ENCODE measurements at regions not wholly inside any gene's neighbourhood (a gene's known extent, or its start where the extent isn't known, plus 50 kb on each side); places are given as distances from the start of the nearest gene placed in this dataset.

DNA sequence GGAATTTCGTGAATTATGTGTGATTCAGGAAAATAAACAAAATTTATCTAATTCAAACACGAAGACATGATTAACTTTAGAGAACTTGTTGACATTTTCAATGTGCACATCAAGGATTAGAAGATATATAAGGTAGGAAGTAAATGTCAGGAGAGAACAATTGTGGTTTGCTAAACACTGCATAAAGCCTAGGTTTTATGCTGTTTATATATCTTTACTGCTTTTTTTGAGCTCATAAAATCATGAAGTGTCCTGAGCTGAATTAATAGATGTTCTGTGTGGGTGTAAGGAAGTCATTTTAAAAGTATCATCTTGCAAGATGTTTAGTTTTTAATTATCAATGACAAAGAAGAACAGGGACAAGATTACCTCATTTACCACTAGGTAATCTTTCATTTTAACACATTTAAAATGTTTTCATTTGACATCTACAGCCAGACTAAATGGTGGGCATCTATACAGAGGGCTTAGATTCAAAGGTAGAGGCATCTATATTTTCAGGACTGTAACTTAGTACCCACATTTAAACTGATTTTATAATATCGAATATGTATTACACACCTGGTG, 382.8 kb downstream of the ADAMTS20 start:
- no peak for DNase-seq

DNA sequence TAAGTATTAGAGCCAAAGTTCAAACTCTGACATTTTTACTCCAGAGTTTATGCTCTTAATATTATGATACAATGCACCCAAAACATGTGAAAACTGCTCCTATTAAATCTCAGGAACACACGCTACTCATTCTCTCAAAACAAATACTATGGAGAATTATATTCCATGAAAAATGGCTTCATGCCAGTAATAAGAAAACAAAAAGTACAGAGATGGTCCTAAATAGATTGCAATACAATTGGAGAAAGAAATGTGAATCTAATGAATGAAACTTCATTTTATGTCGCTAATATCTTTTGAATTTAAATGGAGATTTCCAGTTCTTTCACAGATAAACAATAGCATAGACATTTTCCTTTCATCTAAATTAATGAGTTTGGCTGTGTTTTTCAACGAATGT, 384.3 kb downstream of the ADAMTS20 start:
- DNase-seq: no peak

DNA sequence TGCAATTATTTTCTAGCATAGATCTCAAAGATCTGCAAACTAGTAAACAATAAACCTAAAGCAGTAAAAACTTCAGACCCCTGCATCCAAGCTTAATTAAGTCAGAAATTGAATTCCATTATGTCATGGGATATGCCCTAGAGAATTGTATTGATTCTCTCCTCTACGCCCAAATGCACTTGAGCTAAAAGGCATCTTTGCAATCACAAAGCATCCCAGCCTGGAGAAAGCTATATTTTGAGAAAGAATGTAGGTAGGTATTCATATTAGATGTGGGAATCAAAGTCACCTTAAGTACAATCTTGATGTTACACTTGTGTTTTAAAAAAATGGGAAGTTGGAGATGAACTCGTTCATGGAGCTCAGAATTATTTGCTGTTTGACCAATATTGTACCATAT, 386.7 kb downstream of the ADAMTS20 start:
- DNase-seq: no peak

DNA sequence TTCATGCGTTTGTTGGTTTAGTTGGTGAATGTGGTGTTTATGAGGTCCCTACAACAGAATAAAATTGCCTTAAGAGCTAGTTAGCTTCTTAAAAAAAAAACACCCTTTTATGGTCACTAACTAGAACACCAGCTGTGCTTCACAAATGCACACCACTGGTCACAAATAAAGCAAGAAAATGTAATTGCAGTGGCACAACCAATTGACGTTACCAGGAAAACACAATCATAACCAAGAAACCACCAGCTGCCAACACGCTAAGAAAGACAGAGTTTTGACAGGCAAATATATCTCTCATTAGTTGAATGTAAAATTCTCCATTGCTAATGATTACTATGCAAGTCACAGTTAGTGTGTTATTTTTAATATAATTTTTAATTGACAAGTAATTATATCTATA, 389.9 kb downstream of the ADAMTS20 start:
- DNase-seq: no peak

DNA sequence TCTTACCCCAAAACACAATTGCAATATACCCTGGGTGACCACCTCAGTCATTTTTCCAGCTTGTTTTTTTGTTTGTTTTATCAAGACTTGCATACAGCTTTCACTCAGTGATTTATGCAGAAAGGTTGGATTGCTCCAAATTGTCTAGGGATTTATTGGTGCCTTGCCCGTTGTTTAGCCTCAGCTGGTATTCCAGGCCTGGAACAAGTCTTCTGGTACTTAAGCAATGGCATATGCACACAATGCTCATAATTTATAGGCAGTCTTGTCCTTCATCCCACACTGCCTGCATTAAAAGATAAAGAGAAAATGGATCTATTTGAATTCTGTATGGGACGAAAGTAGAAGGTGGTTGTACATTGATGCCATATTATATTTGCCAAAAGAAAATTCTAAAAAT, 392.5 kb downstream of the ADAMTS20 start:
- DNase-seq: no peak

DNA sequence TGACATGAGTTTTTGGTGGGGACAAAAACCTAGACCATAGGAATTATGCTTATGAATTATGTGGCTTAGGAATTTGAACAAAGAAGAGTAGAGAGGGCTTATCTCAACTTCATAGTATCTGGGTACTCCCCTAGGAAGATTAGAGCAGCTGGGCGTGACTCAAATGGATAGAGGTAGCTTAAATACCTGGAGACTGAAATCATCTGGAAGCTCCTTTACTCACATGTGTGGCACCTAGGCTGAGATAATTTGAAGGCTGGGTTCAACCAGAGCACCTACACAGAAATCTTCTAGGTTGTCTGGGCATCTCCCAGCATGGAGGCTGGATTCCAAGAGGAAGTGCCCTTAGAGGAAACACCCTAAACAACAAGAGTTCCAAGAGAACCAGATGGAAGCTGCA, 393.9 kb downstream of the ADAMTS20 start:
- DNase-seq: no peak

DNA sequence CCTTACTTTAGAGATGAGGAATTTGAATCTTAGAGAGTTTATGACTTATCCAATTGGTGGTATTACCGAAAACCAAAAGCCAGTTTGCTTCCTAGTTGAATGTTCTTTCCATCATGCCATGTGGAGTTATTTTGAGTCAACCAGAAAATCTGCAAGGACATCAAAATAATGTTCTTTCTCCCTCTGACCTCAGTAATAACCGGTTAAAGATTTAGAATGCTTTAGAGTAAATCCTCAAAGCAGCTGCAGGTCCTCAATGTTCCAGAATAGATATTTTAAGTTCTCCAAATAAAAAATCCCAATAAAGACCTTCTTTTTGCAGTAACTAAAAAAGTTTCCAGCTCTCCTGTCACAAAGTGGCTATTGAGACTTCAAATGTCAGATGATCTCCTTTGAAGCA, 396.6 kb downstream of the ADAMTS20 start:
- no peak for DNase-seq

DNA sequence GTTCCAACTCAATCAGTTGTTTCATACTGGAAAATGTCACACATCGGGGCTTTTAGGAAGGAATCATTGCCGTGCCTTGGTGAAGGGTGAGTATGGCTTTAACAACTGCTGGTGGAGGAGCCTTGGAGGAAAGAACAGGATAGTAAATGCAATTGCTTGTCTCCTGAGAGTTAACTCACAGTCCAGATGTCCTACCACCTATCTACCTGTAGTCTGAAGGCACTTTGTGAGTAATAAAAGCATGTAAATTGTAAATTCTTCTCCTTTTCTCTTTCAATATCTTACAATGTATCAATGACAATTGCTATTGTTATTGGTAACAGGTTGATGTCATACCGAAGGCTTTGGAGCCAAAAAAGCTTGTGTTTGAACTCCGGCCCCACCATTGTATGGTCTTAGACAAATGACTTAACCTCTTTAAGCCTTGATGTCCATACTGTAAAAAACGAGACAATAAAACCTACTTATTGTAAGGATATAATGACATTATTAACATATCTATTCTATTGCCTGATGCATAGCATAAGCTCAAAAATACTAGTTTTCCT, 397.4 kb downstream of the ADAMTS20 start:
- no peak for DNase-seq

DNA sequence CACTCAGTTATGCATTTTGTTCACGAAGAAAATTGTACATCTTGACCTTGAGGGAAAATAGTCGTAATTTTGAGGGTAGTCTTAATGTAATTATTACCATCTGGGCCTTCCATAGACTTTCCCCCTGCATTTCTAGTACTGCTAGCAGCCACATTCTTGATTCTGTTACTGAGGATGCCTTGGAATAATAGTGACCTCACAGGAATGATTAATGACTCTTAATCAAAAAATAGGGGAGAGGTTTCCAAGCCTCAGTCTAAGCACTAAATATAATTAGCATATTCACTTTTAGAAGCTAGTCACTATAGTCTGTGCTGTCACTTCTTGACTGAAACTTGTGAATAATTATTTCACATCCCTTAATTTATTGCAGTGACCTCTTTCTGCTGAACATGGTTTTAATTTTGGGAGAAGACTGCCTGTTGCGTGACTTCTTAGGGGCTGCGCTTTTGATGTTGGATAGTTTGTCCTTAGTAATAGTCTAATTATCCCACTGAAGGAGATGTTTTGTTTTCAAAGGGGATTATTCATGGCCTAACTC, 400.5 kb downstream of the ADAMTS20 start:
- DNase-seq: no peak

DNA sequence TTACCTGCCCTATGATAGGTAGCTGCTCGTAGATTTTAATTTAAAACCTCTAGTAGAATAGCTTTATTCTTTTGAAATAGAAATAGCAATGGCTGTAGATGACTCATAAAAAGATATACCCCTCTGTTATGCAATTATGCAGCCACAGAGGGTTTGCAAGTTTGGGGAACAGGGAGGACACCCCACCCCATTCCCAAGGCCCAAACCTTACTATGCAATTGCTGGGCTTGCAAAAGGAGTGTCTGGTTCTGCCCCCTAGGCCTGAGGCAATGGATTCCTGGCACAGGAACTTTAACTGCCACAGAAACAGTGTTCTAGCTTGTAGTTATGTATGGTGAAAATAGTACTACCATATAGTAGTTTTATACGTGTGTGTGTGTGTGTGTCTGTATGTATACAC, 403.3 kb downstream of the ADAMTS20 start:
- DNase-seq: no peak

DNA sequence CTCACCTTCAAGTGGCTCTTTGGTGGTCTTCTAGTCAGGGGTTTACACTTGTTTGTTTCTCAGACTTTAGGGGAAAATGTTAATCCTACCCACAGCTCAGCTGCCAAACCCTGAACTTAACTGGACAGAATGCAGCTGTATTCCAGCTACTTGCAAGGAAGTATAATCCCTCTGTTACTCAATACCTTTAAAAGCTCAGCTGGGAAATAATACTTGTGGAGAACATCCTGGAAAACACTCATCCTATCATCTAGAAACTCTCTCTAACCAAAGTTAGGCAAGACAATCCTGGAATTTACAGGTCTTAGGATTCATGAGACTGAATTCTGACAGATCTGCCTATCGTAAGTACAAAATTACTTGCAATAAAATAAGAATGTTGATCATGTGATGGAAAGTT, 404.1 kb downstream of the ADAMTS20 start:
- DNase-seq: no peak

DNA sequence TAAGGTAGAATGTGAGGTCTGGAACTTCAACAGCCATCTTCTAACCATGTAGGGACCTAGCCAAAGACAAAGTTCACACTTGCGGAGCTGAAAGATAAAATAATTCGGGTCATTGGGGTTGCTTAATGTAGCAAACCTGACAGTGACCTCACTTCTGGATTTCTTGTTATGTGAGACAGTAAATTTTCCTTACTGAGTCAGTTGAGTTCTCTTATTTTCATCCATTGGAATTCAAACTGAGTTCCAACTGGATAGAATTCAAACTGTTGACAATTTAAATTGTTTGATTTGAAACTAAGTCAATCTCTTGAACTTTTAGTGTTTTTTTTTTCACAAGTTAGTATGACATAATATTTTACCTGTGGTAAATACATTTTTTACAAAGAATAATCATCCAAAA, 406.5 kb downstream of the ADAMTS20 start:
- no peak for DNase-seq

DNA sequence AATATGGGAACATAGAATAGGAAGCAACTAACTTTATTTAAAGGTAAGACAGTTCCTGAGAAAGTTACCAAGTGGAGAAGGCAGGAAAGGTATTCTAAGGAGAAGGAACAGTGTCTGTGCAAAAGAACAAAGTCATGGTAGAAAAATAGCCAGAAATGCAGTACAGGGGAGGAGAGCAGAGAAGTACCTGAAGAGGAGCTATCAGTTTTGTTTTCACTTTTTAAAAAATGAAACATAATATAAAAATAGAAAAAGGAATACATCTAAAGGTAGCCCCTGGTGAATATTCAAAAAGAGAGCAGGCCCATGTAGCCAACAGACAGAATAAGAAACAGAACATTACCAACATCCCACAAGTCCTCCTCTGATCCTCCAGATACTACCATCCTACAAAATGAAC, 408.7 kb downstream of the ADAMTS20 start:
- no peak for DNase-seq

DNA sequence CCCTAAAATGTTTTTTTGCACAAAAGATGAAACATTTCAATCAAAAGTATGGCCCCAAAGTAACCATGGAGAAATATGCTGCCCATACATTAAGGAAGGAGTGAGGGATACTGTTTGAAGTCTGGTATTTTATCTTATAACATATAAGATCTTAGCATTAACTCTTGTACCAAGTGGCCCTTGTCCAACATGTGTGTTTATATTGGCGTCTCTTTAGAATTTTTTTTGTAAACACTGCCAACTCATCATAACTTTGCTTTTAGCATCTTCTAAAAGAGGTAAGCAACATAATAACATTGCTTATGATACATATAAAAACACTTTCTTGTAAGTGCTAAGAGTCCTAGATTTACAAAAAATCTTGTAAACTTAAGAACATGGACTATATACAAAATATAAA, 419.7 kb downstream of the ADAMTS20 start:
- no peak for DNase-seq

DNA sequence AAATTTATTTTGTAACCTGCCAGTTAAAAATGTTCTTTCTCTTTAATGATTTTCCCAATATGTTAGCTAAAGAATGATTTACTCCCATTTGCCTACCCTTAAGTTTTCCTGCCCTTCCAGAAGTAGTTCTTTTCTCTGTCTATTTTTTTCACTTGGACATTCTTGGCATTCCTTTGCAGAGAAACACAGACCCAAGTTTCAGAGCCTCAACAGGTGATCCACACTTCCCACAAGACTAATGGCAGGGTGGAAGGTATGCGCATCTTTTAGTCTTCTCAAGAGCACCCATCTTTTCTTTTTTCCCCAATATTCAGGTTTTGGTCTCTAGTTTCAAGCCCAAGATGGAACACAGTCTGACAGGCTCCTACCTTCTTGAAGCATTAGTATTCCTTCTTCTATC, 420.7 kb downstream of the ADAMTS20 start:
- no peak for DNase-seq

DNA sequence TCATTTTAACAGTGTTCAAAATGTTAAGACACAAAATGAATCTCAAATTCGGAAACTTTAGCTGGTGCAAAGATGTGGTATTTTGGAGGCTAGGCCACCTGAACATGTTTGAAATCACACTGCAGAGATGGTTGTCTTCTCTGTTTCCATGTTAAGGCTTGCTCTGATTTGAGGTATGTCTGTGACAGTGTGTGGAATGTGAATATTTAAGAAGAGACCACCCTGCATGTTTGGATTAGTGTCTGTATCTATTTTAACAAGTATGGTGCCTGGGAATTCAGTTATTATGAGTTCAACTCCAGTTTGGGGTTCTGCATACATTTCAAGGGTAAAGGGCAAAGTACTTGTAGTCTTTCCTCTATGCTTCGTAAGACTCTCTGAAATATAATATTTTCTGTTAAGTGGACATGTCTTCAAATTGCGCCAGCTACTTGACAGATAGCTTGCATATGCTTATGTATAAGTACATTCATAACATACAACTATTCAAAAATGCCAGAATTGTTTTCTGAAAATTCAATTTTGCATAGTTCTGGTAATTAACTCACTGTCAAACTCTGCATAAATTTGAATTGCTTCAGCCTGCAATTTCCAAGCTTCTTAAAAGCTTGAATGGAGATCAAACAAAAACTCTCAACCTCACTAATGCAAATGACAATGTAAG, 424.0 kb downstream of the ADAMTS20 start:
- no peak for DNase-seq

DNA sequence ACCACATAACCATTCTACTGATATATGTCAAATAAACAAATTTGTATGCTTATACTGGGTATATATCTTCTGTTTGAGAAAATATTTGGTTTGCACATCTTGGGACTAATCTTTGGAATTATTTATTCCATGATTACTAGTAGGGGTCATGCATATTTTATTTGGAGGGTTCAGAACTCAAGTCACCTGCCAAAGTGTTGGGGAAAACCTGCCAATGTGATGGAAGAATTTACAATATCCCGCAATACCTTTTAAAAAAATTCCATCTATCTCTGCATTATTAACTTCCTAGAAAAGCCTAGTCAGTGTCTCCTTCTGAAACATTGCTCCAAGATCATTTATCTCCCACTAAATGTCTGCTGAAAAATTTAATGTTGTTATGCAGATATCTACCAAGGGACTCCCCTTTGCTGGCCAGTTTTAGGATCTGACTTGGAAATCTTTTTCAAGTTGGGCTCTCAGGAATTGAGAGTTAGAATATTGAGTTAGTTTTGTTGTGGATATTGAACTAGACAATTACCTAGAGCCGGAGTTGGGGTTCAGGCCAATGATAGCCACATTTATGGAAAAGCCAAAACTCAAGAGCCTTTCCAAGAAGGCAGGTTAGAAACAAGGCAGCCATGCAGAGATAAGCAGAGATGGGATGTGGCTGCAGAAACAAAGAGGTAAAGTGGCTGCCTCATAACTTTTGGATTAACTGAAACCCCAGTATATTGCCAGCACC, 425.2 kb downstream of the ADAMTS20 start:
- no peak for DNase-seq

DNA sequence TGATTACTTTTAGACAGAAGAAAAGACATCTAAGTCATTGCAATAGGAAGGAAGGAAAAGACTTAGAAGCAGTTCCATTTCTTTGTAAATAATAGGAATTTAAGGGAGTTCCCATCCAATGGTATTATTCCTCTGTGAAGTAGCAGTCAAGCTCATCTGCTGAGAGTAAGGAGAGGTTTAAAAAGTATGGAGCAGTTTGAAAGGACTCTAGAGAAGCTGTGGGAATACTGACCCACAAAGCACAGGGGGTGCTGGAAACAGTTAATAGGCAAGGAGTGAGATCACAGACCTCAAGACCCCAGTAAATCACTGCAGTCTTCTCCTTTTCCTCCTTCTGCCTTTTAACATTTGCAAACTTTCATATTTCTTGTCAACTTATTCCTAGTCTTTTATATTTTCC, 428.5 kb downstream of the ADAMTS20 start:
- no peak for DNase-seq

DNA sequence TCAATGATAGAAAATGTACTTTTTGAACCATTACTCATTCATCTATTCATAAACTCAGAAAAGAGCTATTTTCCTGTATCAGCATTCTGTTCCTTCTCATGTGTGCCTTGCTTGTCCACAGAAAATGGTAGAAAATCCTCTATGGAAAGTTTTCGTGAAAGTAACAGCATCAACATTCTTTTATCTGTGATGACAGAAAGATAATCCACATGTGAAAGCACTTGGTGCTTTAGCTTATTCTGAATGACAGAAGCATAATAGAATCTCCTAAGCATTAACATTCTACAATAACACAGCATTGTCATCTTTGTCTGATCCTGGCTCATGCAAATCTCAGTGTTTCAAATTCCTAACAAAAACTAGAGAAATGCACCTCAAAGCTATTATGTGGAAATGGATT, 431.9 kb downstream of the ADAMTS20 start:
- no peak for DNase-seq

DNA sequence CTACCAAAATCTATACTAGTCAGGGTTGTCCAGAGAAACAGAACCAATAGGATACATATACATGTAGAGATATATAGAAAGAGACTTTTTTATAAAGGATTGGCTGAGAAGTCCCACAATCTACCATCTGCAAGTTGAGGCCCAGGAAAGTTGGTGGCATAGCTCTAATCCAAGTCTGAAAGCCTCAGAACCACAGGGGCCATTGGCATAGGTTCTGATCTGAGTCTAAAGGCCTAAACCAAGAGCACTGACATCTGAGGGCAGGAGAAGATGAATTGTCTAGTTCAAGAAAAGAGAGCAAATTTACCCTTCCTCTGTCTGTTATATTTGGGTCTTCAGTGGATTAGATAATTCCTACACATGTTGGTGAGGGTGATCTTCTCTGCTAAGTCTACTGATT, 433.1 kb downstream of the ADAMTS20 start:
- no peak for DNase-seq

DNA sequence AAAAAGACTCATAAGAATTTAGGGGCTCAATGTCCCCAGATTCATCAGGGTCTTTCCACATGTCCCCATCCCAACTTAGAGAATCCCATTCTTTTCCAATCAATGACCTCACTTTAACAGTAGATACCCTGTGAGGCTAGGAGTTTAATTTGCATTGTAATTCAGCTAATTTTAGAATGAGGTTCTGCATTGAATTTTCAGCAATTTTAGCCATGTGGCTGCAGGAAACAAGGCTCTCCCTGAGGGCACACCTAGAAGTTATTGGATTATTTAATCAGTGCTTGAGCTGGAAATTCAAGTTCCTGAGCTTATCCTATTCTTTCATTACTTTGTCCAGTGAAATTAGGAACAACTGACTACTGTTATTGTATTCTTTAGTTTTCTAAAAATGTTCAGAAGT, 433.8 kb downstream of the ADAMTS20 start:
- no peak for DNase-seq

DNA sequence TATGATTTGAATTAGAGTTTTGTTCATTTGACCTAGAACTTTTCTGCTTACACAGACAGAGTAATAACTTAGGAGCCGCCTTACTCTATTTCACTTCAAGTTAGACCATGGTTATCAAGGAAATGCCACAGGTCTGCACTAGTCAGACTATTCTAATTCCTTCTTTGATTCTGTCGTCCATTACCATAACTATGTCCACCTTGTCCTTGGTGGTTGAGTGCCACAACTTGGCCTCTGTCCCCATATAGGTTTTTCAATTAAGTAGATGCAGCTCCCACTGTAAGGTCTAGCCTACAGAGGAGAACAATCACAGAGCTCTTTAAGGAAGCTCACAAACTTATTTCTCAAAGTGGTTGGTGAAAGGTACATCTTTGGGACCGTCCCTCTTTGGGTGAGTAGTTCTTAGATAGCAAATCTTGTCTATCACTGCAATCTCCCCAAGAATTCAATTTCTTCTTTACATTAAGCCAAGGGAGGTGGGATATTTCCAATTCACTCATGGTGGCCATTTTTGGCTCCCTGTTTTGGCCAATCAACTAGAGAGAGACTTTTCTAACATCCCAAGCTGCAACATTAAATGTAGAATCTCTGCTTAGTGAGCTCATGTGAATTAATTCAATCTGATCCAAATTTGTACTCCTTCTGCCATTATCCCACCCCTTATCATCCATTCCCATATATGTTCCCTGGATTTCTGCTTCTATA, 434.6 kb downstream of the ADAMTS20 start:
- no peak for DNase-seq

DNA sequence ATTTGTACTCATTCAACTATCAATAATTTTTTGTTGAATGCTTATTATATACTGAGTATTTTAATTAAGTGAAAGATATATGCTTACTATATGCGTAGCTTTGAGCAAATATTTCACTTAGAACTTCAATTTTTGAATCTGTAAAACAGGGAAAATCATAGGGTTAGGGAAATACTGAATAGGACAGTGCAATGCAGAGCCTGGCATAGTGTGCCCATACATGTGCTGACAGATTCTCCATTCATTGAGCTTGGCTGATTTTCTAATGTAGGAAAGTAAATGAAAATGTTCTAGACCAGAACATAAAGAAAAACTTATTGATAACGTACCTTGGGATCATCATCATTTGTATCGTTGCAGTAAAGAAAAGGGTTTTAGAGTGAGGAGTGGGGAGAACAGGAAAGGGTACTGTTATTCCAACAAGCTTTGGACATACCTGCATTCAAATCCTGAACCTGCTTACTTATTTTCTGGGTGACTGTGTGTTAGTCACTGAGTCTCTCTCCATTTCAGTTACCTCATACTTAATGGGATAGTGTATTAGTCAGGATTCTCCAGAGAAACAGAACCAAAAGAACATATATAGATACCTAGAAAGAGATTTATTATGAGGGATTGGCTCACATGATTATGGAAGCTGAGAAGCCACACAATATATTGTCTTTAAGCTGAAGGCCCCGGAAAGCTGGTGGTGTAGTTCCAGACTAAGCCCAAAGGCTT, 436.4 kb downstream of the ADAMTS20 start:
- DNase-seq: no peak
